ENCODE measurements at regions not wholly inside any gene's neighbourhood (a gene's known extent, or its start where the extent isn't known, plus 50 kb on each side); places are given as distances from the start of the nearest gene placed in this dataset.
A peak's percentile ranks its signal among the peaks of the same experiment; 100 is the strongest.

GRCh38 chr4:56219447-56219846 is 167.8 kb downstream of the AASDH start:
- Mint-ChIP-seq H3K4me1 (ENCODE audit: insufficient read depth, unreplicated experiment) (peaks cover 13% of the 10 kb centered on the region), H3K36me3 (ENCODE audit: insufficient read depth, unreplicated experiment) (no peaks in the 10 kb centered on the region), H3K4me3 (ENCODE audit: unreplicated experiment) (no peak overlapping the region), H3K27me3 (ENCODE audit: insufficient read depth, unreplicated experiment) (no peaks in the 10 kb centered on the region), H3K27ac (ENCODE audit: low read depth, unreplicated experiment) (no peak overlapping the region), H3K9me3 (ENCODE audit: unreplicated experiment) (no peaks in the 10 kb centered on the region)
- CTCF ChIA-PET = no interaction called here
- BruUV-seq (replicated peaks) = no TSS peak
- no peak for TF ChIP-seq CTCF (IDR thresholded peaks at IDR 0.05; ENCODE audit: unreplicated experiment)
- POLR2A ChIA-PET = no interaction called here
- no peak for DNase-seq (ENCODE audit: unreplicated experiment)
- intact Hi-C loops (cut with micrococcal nuclease) = no loop called here

- H3K9me3 Mint-ChIP-seq (ENCODE audit: unreplicated experiment) = no peaks in the 10 kb centered on the region
- H3K27me3 Mint-ChIP-seq (ENCODE audit: insufficient read depth, unreplicated experiment) = no peaks in the 10 kb centered on the region
- no peak for TF ChIP-seq CTCF (IDR thresholded peaks at IDR 0.05; ENCODE audit: unreplicated experiment)
- POLR2A ChIA-PET = no interaction called here
- H3K4me1 Mint-ChIP-seq (ENCODE audit: insufficient read depth, unreplicated experiment) = peaks cover 13% of the 10 kb centered on the region
- intact Hi-C loops (cut with micrococcal nuclease) = no loop called here
- no peak for DNase-seq (ENCODE audit: unreplicated experiment)
- no peak overlapping the region for H3K27ac Mint-ChIP-seq (ENCODE audit: low read depth, unreplicated experiment)
- H3K36me3 Mint-ChIP-seq (ENCODE audit: insufficient read depth, unreplicated experiment) = no peaks in the 10 kb centered on the region
- no peak overlapping the region for H3K4me3 Mint-ChIP-seq (ENCODE audit: unreplicated experiment)
- no TSS peak for BruUV-seq (replicated peaks)
- CTCF ChIA-PET = interaction anchor here (0.7 kb wide), 1 partner anchor 154 kb away, joined by 3 read pairs; no protein-coding TSS in a partner anchor
Observed at GRCh38 chr4:56218230-56218895, 168.9 kb downstream of the AASDH start.

- no peak overlapping the region for H3K4me3 Mint-ChIP-seq (ENCODE audit: unreplicated experiment)
- H3K9me3 Mint-ChIP-seq (ENCODE audit: unreplicated experiment) = no peaks in the 10 kb centered on the region
- H3K36me3 Mint-ChIP-seq (ENCODE audit: insufficient read depth, unreplicated experiment) = no peaks in the 10 kb centered on the region
- H3K27ac Mint-ChIP-seq (ENCODE audit: low read depth, unreplicated experiment) = no peak overlapping the region
- CTCF ChIA-PET = no interaction called here
- no TSS peak for BruUV-seq (replicated peaks)
- TF ChIP-seq CTCF (IDR thresholded peaks at IDR 0.05; ENCODE audit: unreplicated experiment) = no peak
- intact Hi-C loops (cut with micrococcal nuclease) = no loop called here
- POLR2A ChIA-PET = no interaction called here
- DNase-seq (ENCODE audit: unreplicated experiment) = no peak
- H3K27me3 Mint-ChIP-seq (ENCODE audit: insufficient read depth, unreplicated experiment) = no peaks in the 10 kb centered on the region
- H3K4me1 Mint-ChIP-seq (ENCODE audit: insufficient read depth, unreplicated experiment) = peaks cover 13% of the 10 kb centered on the region
Observed at GRCh38 chr4:56217343-56217890, 169.9 kb downstream of the AASDH start.

- no TSS peak for BruUV-seq (replicated peaks)
- peaks cover 13% of the 10 kb centered on the region for H3K4me1 Mint-ChIP-seq (ENCODE audit: insufficient read depth, unreplicated experiment)
- H3K27me3 Mint-ChIP-seq (ENCODE audit: insufficient read depth, unreplicated experiment) = no peaks in the 10 kb centered on the region
- CTCF ChIA-PET = interaction anchor here (0.6 kb wide), 1 partner anchor 27 kb away, joined by 3 read pairs; no protein-coding TSS in a partner anchor
- no peak overlapping the region for H3K27ac Mint-ChIP-seq (ENCODE audit: low read depth, unreplicated experiment)
- no peak overlapping the region for H3K4me3 Mint-ChIP-seq (ENCODE audit: unreplicated experiment)
- TF ChIP-seq CTCF (IDR thresholded peaks at IDR 0.05; ENCODE audit: unreplicated experiment) = no peak
- H3K36me3 Mint-ChIP-seq (ENCODE audit: insufficient read depth, unreplicated experiment) = no peaks in the 10 kb centered on the region
- DNase-seq (ENCODE audit: unreplicated experiment) = peak; percentile 73
- peaks cover 10% of the 10 kb centered on the region for H3K9me3 Mint-ChIP-seq (ENCODE audit: unreplicated experiment)
- POLR2A ChIA-PET = interaction anchor here (0.7 kb wide), 1 partner anchor 1032 kb away, joined by 3 read pairs; no protein-coding TSS in a partner anchor
- intact Hi-C loops (cut with micrococcal nuclease) = no loop called here
Observed at GRCh38 chr4:56215901-56216300, 171.4 kb downstream of the AASDH start.
